ENCODE measurements at regions not wholly inside any gene's neighbourhood (a gene's known extent, or its start where the extent isn't known, plus 50 kb on each side); places are given as distances from the start of the nearest gene placed in this dataset.

DNA sequence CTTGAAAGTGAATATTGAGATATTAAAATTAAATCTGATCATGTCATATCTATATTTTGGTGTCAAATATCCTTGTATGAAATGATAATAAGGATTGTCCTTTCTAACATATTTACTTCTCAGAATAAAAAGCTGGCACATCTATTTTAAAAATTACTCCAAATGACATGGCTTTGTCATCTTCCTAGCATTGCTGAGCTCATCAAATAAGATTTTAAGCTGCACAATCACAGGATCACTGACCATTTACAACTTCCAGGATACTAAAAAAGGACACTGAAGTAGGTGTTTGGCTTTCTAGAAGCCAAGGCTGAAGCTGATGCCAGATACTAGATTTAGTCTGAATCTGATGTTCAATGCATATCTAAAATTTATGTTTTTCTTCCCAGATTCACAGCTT lies 351.1 kb downstream of the BMP4 start:
- intact Hi-C loops (cut with micrococcal nuclease; ENCODE audit: unreplicated experiment): no loop called here
- no peaks in the 10 kb centered on the region for H4K20me1 ChIP-seq (ENCODE audit: insufficient read depth)
- ChIA-PET CTCF (interaction anchor here (0.9 kb wide), 1 partner anchor 9 kb away, joined by 3 read pairs; no protein-coding TSS in a partner anchor), POLR2A (ENCODE audit: unreplicated experiment) (no interaction called here)
- no peaks in the 10 kb centered on the region for H3F3A ChIP-seq (ENCODE audit: insufficient read depth, low read depth)
- no peaks in the 10 kb centered on the region for H3K36me3 ChIP-seq (ENCODE audit: low read depth)
- no TSS peak for BruUV-seq (replicated peaks)
- H3K27me3 ChIP-seq (ENCODE audit: insufficient read depth, low read depth): no peaks in the 10 kb centered on the region
- no peak overlapping the region for H3K27ac ChIP-seq
- TF ChIP-seq, protein P1, sequence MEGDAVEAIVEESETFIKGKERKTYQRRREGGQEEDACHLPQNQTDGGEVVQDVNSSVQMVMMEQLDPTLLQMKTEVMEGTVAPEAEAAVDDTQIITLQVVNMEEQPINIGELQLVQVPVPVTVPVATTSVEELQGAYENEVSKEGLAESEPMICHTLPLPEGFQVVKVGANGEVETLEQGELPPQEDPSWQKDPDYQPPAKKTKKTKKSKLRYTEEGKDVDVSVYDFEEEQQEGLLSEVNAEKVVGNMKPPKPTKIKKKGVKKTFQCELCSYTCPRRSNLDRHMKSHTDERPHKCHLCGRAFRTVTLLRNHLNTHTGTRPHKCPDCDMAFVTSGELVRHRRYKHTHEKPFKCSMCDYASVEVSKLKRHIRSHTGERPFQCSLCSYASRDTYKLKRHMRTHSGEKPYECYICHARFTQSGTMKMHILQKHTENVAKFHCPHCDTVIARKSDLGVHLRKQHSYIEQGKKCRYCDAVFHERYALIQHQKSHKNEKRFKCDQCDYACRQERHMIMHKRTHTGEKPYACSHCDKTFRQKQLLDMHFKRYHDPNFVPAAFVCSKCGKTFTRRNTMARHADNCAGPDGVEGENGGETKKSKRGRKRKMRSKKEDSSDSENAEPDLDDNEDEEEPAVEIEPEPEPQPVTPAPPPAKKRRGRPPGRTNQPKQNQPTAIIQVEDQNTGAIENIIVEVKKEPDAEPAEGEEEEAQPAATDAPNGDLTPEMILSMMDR (conservative IDR thresholded peaks at IDR 0.05): no peak
- TF ChIP-seq EZH2 (IDR thresholded peaks at IDR 0.05; ENCODE audit: low read depth): no peak
- H2AFZ ChIP-seq: no peak overlapping the region
- H3K79me2 ChIP-seq (ENCODE audit: low read depth): no peaks in the 10 kb centered on the region
- H3K9me2 ChIP-seq (ENCODE audit: insufficient read depth): no peaks in the 10 kb centered on the region; the same call in 1 of the 2 replicates
- H3K4me2 ChIP-seq: no peak overlapping the region
- no peak for DNase-seq
- H3K9me3 ChIP-seq (ENCODE audit: insufficient read depth, low read depth): no peaks in the 10 kb centered on the region
- peaks cover 13% of the 10 kb centered on the region; the same call in 1 of the 2 replicates for H3K4me1 ChIP-seq (replicated peaks; ENCODE audit: insufficient read depth)
- no peak overlapping the region for H3K4me3 ChIP-seq

DNA sequence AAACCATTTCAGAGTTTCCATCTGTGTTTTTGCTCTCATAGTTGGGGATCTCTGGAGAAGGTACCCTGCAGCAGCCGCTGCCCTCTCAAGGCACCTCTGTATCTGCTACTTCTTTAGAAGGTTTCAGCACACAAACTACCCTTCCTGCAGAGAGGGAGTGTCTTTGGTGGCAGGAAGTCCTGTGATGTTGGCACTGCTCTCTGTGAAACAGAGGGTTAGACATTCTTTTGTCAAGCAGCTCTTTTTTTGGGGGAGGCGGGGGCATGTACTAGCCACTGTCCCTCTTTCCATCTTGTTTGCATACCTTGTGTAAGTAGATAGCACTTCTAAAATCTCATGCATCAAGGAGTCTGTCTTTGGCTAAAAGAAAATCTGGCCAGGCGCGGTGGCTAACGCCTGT lies 352.6 kb downstream of the BMP4 start:
- intact Hi-C loops (cut with micrococcal nuclease; ENCODE audit: unreplicated experiment): no loop called here
- H4K20me1 ChIP-seq (ENCODE audit: insufficient read depth): no peaks in the 10 kb centered on the region
- H3K4me3 ChIP-seq: no peak overlapping the region
- H3K27ac ChIP-seq: no peak overlapping the region
- no peaks in the 10 kb centered on the region for H3K79me2 ChIP-seq (ENCODE audit: low read depth)
- POLR2A ChIA-PET (ENCODE audit: unreplicated experiment): no interaction called here
- no peak overlapping the region for H3K4me2 ChIP-seq
- TF ChIP-seq, protein P1 (conservative IDR thresholded peaks at IDR 0.05): no peak
- no peak for TF ChIP-seq EZH2 (IDR thresholded peaks at IDR 0.05; ENCODE audit: low read depth)
- no peaks in the 10 kb centered on the region for H3K27me3 ChIP-seq (ENCODE audit: insufficient read depth, low read depth)
- CTCF ChIA-PET: no interaction called here
- no peaks in the 10 kb centered on the region for H3K36me3 ChIP-seq (ENCODE audit: low read depth)
- BruUV-seq (replicated peaks): no TSS peak
- no peak overlapping the region for H2AFZ ChIP-seq
- H3K9me3 ChIP-seq (ENCODE audit: insufficient read depth, low read depth): no peaks in the 10 kb centered on the region
- no peaks in the 10 kb centered on the region for H3F3A ChIP-seq (ENCODE audit: insufficient read depth, low read depth)
- no peaks in the 10 kb centered on the region; the same call in 1 of the 2 replicates for H3K9me2 ChIP-seq (ENCODE audit: insufficient read depth)
- no peak for DNase-seq
- peaks cover 11% of the 10 kb centered on the region; the same call in 1 of the 2 replicates for H3K4me1 ChIP-seq (replicated peaks; ENCODE audit: insufficient read depth)

DNA sequence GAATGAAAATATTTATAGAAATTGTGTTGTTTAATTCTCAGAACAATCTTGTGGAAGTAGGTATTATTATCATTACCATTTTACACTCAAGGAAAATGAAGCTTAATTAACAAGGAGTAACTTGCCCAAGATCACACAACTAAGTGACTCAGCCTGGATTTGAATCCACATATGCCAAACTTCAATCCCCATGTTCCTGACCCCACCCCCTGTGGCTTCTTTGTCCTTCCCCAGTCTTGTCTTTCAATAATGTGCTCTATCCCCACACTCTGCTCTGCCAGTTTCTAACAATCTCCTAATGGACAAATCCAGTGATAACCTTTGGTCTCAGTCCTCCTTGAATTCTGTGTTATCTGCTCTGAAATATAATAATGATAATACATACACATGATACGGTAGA lies 355.2 kb downstream of the BMP4 start:
- ChIA-PET CTCF (no interaction called here), POLR2A (ENCODE audit: unreplicated experiment) (interaction anchor here (0.6 to 0.8 kb wide), 3 partner anchors 13 to 97 kb away, joined by 3 to 7 read pairs (median 3); no protein-coding TSS in a partner anchor)
- Histone ChIP-seq H3F3A (ENCODE audit: insufficient read depth, low read depth) (no peaks in the 10 kb centered on the region), H3K9me2 (ENCODE audit: insufficient read depth) (no peaks in the 10 kb centered on the region), H3K4me1 (replicated peaks; ENCODE audit: insufficient read depth) (no peaks in the 10 kb centered on the region; the same call in 1 of the 2 replicates), H3K79me2 (ENCODE audit: low read depth) (no peaks in the 10 kb centered on the region), H3K4me3 (no peak overlapping the region), H3K27me3 (ENCODE audit: insufficient read depth, low read depth) (no peaks in the 10 kb centered on the region), H2AFZ (no peak overlapping the region), H3K27ac (no peak overlapping the region), H3K4me2 (no peak overlapping the region), H4K20me1 (ENCODE audit: insufficient read depth) (no peaks in the 10 kb centered on the region), H3K36me3 (ENCODE audit: low read depth) (no peaks in the 10 kb centered on the region), H3K9me3 (ENCODE audit: insufficient read depth, low read depth) (no peaks in the 10 kb centered on the region)
- intact Hi-C loops (cut with micrococcal nuclease; ENCODE audit: unreplicated experiment): no loop called here
- no TSS peak for BruUV-seq (replicated peaks)
- no peak for TF ChIP-seq EZH2 (IDR thresholded peaks at IDR 0.05; ENCODE audit: low read depth)
- TF ChIP-seq, protein P1 (conservative IDR thresholded peaks at IDR 0.05): no peak
- DNase-seq: no peak
